ENCODE measurements at regions not wholly inside any gene's neighbourhood (a gene's known extent, or its start where the extent isn't known, plus 50 kb on each side); places are given as distances from the start of the nearest gene placed in this dataset.

- TF ChIP-seq PATZ1 (CRISPR knock-in tag; IDR thresholded peaks at IDR 0.05; ENCODE audit: borderline replicate concordance) (no peak), ZFP3 (CRISPR knock-in tag; IDR thresholded peaks at IDR 0.05) (no peak), TSHZ2 (CRISPR knock-in tag; IDR thresholded peaks at IDR 0.05) (no peak), CREB5 (CRISPR knock-in tag; IDR thresholded peaks at IDR 0.05; ENCODE audit: low read depth) (no peak), GLIS3 (CRISPR knock-in tag; IDR thresholded peaks at IDR 0.05) (no peak), POU6F1 (CRISPR knock-in tag; IDR thresholded peaks at IDR 0.05; ENCODE audit: borderline replicate concordance, low read depth) (no peak)
Observed at GRCh38 chr4:66376921-66377320, 706.6 kb upstream of the EPHA5 start.
